ES-I3 (cell line): ENCODE measurements at regions not wholly inside any gene's neighbourhood (a gene's known extent, or its start where the extent isn't known, plus 50 kb on each side); places are given as distances from the start of the nearest gene placed in this dataset.

Experiments
- H3K36me3 ChIP-seq: 2 replicates; pipeline ENCODE4 v1.6.1; 2013; ENCODE audit warnings: mild to moderate bottlenecking, low read length, control low read depth, moderate library complexity; ENCODE audit not compliant: insufficient read depth
- H3K4me1 ChIP-seq: 2 replicates; pipeline ENCODE4 v1.6.1; 2013; ENCODE audit warnings: mild to moderate bottlenecking, control low read depth, low read length; ENCODE audit not compliant: insufficient read depth
- H3K9ac ChIP-seq: 2 replicates; pipeline ENCODE4 v1.6.1; 2013; ENCODE audit warnings: low read depth, mild to moderate bottlenecking, low read length, moderate library complexity
- H3K9me3 ChIP-seq: 2 replicates; pipeline ENCODE4 v1.6.1; 2013; ENCODE audit warnings: mild to moderate bottlenecking, low read length, moderate library complexity; ENCODE audit not compliant: control insufficient read depth, insufficient read depth

DNA sequence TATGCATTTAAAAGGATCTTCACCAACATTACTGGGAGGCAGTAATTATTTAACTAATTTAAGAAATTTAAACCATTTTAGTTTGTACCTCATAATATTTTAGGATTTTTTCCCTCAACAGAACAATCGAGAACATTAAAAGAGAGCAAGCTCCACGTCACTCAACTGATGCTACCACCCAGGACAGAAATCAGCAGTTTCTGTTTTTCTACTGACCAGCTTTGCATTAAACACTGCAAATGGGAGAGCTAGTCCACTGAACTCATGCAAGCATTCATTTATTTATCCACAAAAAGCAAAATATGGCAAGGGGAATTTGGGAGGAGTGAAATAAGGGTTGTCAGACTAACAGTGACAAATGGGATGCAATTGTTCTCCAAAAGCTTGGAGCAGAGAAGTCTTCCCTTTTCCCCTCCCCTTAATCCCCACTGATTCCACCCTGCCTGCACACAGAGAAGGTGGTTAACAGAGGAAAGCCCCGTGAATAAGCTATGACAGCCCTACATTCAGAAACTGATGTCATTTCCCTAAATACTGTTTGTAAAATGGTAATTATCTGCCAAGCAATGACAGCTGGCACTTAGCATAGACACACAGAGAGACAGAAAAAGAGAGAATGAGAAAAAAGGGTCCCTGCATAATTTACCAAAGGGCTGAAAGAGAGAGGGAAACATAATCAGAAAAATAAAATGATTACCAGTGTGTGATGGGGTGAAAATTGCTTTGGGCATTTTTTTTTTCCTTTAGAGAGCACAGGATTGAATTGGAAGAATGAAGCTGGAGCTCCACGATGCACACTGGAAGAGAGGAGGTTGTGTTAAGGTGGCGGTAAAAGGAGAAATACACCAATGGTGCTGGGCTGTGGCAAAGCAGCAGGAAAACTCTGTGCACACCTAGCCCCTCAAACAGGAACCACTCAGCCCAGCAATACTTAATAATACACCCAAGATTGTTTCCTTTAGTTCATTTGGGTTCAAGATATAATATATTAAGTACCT is 777.4 kb downstream of the TUSC7 start:
- Histone ChIP-seq H3K9ac (no peak overlapping the region), H3K4me1 (no peaks in the 10 kb centered on the region), H3K36me3 (no peaks in the 10 kb centered on the region), H3K9me3 (no peaks in the 10 kb centered on the region)

- Histone ChIP-seq H3K36me3 (no peaks in the 10 kb centered on the region), H3K9me3 (no peaks in the 10 kb centered on the region), H3K4me1 (no peaks in the 10 kb centered on the region), H3K9ac (no peak overlapping the region)
These were observed 779.4 kb downstream of the TUSC7 start for GRCh38 chr3:117488983-117489382.

DNA sequence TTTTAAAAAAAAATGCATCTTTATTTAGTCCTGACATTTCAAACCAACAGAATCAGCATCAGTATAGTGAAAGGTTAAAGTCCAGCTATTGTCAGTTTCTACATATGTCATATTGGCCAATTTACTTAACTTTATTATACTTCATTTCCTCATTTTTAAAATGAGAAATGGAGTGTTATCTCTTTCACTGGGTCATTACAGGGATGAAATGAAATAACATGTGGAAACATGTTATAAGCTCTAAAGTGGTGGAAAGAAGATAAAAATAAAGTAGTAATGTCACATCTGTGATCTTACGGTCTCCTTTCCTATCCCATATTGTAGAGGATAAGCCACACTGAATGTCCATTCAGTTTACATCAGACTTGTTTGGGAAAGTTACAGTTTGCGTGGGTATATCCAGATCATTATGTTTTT is 780.1 kb downstream of the TUSC7 start:
- no peaks in the 10 kb centered on the region for H3K36me3 ChIP-seq
- no peaks in the 10 kb centered on the region for H3K9me3 ChIP-seq
- H3K4me1 ChIP-seq = no peaks in the 10 kb centered on the region
- H3K9ac ChIP-seq = no peak overlapping the region

DNA sequence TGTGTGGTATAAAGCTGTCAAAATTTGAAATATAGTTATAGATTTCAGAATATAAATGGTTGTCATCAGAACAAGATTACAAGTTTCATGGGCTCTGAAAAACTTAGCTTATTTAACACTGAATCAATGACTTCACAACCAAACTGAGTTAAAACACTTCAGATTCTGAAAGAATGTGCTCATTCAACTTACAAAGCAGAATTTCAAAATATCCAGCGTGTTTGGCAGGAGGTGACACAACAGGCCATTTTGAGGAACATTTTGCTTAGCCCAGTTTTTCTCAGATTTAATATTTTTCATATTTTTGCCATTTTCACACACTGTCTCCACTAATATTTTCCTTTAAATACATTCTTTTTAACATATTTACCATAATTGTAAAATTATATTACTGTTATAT is 781.1 kb downstream of the TUSC7 start:
- H3K36me3 ChIP-seq = no peaks in the 10 kb centered on the region
- no peaks in the 10 kb centered on the region for H3K4me1 ChIP-seq
- no peaks in the 10 kb centered on the region for H3K9me3 ChIP-seq
- no peak overlapping the region for H3K9ac ChIP-seq

- no peaks in the 10 kb centered on the region for H3K4me1 ChIP-seq
- no peak overlapping the region for H3K9ac ChIP-seq
- H3K9me3 ChIP-seq = no peaks in the 10 kb centered on the region
These were observed 786.0 kb downstream of the TUSC7 start for GRCh38 chr3:117495620-117496019.

GRCh38 chr3:117499189-117499870 is 789.8 kb downstream of the TUSC7 start:
- Histone ChIP-seq H3K4me1 (no peaks in the 10 kb centered on the region), H3K36me3 (no peaks in the 10 kb centered on the region), H3K9ac (no peak overlapping the region), H3K9me3 (no peaks in the 10 kb centered on the region)

More at GRCh38 chr3:117495620-117496019, 786.0 kb downstream of the TUSC7 start:
- H3K36me3 ChIP-seq = no peaks in the 10 kb centered on the region

GRCh38 chr3:117507958-117508357 is 798.4 kb downstream of the TUSC7 start:
- Histone ChIP-seq H3K9ac (no peak overlapping the region), H3K4me1 (no peaks in the 10 kb centered on the region)

DNA sequence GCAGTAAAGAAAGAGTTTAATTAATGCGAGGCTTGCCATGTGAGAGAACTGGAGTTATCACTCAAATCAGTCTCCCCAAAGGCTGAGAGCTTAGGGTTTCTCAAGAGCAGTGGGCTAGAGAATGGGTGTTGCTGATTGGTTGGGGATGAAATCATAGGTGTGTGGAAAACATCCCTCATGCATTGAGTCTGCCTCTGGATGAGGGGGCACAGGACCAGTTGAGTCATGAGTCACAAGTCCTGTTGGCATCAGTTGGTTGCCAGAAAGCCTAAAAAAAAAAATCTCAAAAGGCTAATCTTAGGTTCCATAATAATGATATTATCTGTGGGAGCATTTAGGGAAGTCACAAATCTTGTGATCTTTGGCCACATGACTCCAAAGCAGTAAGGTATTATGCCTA is 800.3 kb downstream of the TUSC7 start:
- Histone ChIP-seq H3K9ac (no peak overlapping the region), H3K4me1 (no peaks in the 10 kb centered on the region), H3K9me3 (no peaks in the 10 kb centered on the region; the same call in 1 of the 2 replicates), H3K36me3 (peaks cover 3% of the 10 kb centered on the region; the same call in 1 of the 2 replicates)

More at GRCh38 chr3:117507958-117508357, 798.4 kb downstream of the TUSC7 start:
- no peaks in the 10 kb centered on the region; the same call in 1 of the 2 replicates for H3K9me3 ChIP-seq
- H3K36me3 ChIP-seq = peaks cover 3% of the 10 kb centered on the region; the same call in 1 of the 2 replicates

DNA sequence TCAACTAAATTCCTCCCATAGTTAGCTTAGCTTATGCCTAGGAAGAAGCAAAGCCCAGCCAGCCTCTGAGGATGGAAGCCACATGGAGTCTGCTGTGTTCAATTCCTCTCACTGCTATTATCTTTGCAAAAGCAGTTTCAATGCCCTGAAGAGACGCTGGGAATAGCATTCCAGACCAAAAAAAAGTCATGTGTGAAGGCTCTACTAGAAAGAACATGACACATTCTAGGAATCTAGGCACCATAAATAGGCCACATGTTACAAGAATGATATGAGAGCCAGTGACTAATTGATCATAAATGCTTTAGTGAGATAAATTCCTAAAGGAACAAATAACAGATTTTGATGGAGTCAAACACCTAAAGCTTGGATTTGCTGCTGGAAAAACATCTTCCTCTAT is 800.8 kb downstream of the TUSC7 start:
- Histone ChIP-seq H3K36me3 (peaks cover 3% of the 10 kb centered on the region; the same call in 1 of the 2 replicates), H3K9me3 (no peaks in the 10 kb centered on the region; the same call in 1 of the 2 replicates), H3K4me1 (no peaks in the 10 kb centered on the region), H3K9ac (no peak overlapping the region)

- Histone ChIP-seq H3K9me3 (no peaks in the 10 kb centered on the region), H3K36me3 (peaks cover 3% of the 10 kb centered on the region; the same call in 1 of the 2 replicates), H3K9ac (no peak overlapping the region), H3K4me1 (no peaks in the 10 kb centered on the region)
These were observed 803.4 kb downstream of the TUSC7 start for GRCh38 chr3:117512975-117513374.

GRCh38 chr3:117515309-117515708 is 805.7 kb downstream of the TUSC7 start:
- H3K9me3 ChIP-seq = no peaks in the 10 kb centered on the region
- H3K4me1 ChIP-seq = peaks cover 4% of the 10 kb centered on the region; the same call in 1 of the 2 replicates
- H3K36me3 ChIP-seq = no peaks in the 10 kb centered on the region
- no peak overlapping the region for H3K9ac ChIP-seq

DNA sequence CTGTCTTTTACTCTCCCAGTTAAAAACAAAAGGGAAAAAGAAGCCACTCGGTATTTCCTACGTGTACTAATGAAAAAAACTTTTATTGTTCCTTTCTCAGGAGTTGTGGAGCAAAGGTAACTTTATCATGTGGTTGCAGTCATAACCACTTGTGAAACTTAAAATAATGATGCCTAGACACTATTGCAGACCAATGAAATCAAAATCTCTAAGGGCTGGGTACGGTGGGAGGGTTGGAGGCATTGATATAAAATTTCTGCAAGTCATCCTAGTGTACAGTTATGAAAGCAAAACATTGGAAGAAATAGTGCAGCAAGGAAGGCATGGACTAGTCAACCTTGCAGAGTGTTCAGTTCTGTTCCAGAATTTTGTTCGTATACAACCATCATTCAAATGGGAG is 808.8 kb downstream of the TUSC7 start:
- H3K36me3 ChIP-seq = no peaks in the 10 kb centered on the region
- peaks cover 11% of the 10 kb centered on the region; the same call in 1 of the 2 replicates for H3K4me1 ChIP-seq
- H3K9me3 ChIP-seq = no peaks in the 10 kb centered on the region
- no peak overlapping the region for H3K9ac ChIP-seq

DNA sequence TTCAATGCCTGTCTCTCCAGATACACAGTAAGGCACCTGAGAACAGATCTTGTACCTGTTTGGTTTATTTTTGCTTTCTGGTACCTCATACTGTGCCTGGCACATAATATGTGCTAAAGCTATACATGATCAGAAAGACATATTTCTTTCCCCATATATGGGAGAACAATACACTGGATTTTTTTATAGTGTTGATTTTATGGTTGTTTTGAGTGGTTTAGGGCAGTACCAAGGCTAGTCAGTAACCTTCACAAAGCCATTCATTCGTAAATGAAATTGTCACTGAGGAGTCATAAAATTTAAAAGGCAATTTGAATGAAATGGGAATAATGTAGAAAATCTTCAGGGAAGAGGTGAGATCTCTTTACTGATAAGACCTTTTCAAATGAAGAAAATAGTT is 810.2 kb downstream of the TUSC7 start:
- Histone ChIP-seq H3K9me3 (no peaks in the 10 kb centered on the region), H3K9ac (no peak overlapping the region), H3K36me3 (no peaks in the 10 kb centered on the region), H3K4me1 (peaks cover 11% of the 10 kb centered on the region; the same call in 1 of the 2 replicates)

GRCh38 chr3:117520582-117520981 is 811.0 kb downstream of the TUSC7 start:
- no peaks in the 10 kb centered on the region for H3K36me3 ChIP-seq
- H3K9me3 ChIP-seq = no peaks in the 10 kb centered on the region
- H3K9ac ChIP-seq = no peak overlapping the region
- peaks cover 11% of the 10 kb centered on the region; the same call in 1 of the 2 replicates for H3K4me1 ChIP-seq
